Coronary artery (tissue), 2 donors: ENCODE measurements at regions not wholly inside any gene's neighbourhood (a gene's known extent, or its start where the extent isn't known, plus 50 kb on each side); places are given as distances from the start of the nearest gene placed in this dataset.

Experiments used
- DNase-seq: peaks from one replicate; pipeline ENCODE4 v3.0.0-alpha.2; 2017; ENCODE audit warnings: low spot score
- H3K27ac ChIP-seq, 2 donors: fragments of 200-600 bp; sonication (generic); one replicate each; pipeline ENCODE4 v1.5.1; 2016 to 2019
- H3K4me3 ChIP-seq: fragments of 200-600 bp; sonication (generic); 2 replicates; pipeline ENCODE4 v1.5.1; 2016; ENCODE audit warnings: mild to moderate bottlenecking, moderate library complexity
- CTCF ChIP-seq: fragments of 200-600 bp; sonication (generic); IDR thresholded peaks from one replicate; pipeline ENCODE4 v1.5.1; 2019; ENCODE audit warnings: antibody characterized with exemption

- H3K27ac ChIP-seq = no peak overlapping the region
- no peak for DNase-seq
- TF ChIP-seq CTCF = no peak
- H3K4me3 ChIP-seq = no peak overlapping the region
Measured at GRCh38 chr10:10320956-10321355, 696.7 kb upstream of the CELF2 start.

GRCh38 chr10:10326116-10326515, 691.6 kb upstream of the CELF2 start:
- Histone ChIP-seq H3K27ac (no peak overlapping the region), H3K4me3 (no peak overlapping the region)
- TF ChIP-seq CTCF = no peak
- no peak for DNase-seq

- no peak overlapping the region for H3K4me3 ChIP-seq
- H3K27ac ChIP-seq = no peak overlapping the region
- no peak for TF ChIP-seq CTCF
- DNase-seq = no peak
Measured at GRCh38 chr10:10327934-10328333, 689.7 kb upstream of the CELF2 start.

GRCh38 chr10:10330418-10330817, 687.3 kb upstream of the CELF2 start:
- H3K27ac ChIP-seq = no peak overlapping the region
- H3K4me3 ChIP-seq = no peak overlapping the region
- TF ChIP-seq CTCF = no peak
- DNase-seq = no peak

- H3K4me3 ChIP-seq = no peak overlapping the region
- no peak for TF ChIP-seq CTCF
- DNase-seq = no peak
- no peak overlapping the region for H3K27ac ChIP-seq
Measured at GRCh38 chr10:10332786-10333185, 684.9 kb upstream of the CELF2 start.

GRCh38 chr10:10333622-10334021, 684.0 kb upstream of the CELF2 start:
- no peak overlapping the region for H3K27ac ChIP-seq
- H3K4me3 ChIP-seq = no peak overlapping the region
- no peak for TF ChIP-seq CTCF
- no peak for DNase-seq

- no peak overlapping the region for H3K27ac ChIP-seq
- DNase-seq = no peak
- no peak for TF ChIP-seq CTCF
- H3K4me3 ChIP-seq = no peak overlapping the region
Measured at GRCh38 chr10:10338339-10338738, 679.3 kb upstream of the CELF2 start.
